GM23338 (cell line): ENCODE measurements at regions not wholly inside any gene's neighbourhood (a gene's known extent, or its start where the extent isn't known, plus 50 kb on each side); places are given as distances from the start of the nearest gene placed in this dataset.

Source experiments
- CREB1 ChIP-seq: fragments of 250-450 bp; sonication (Bioruptor Pico); IDR thresholded peaks from 2 replicates; pipeline ENCODE4 v1.5.0; 2020; ENCODE audit warnings: low read depth, mild to moderate bottlenecking, moderate library complexity
- EZH2 ChIP-seq: fragments of 200-600 bp; sonication (generic); IDR thresholded peaks from one replicate; pipeline ENCODE4 v1.8.0; 2017; ENCODE audit warnings: antibody characterized with exemption, mild to moderate bottlenecking, low read depth; ENCODE audit not compliant: unreplicated experiment
- EZH2phosphoT487 ChIP-seq: fragments of 200-600 bp; sonication (generic); IDR thresholded peaks from one replicate; pipeline ENCODE4 v1.8.1; 2018; ENCODE audit warnings: antibody characterized with exemption; ENCODE audit not compliant: unreplicated experiment
- JUNB ChIP-seq: IDR thresholded peaks from one replicate; pipeline ENCODE4 v1.6.1; 2016; ENCODE audit warnings: antibody characterized with exemption; ENCODE audit not compliant: unreplicated experiment
- POLR2AphosphoS5 ChIP-seq: IDR thresholded peaks from 2 replicates; pipeline ENCODE4 v1.6.1; 2016; ENCODE audit warnings: antibody characterized with exemption, low read depth
- ZNF114 ChIP-seq: fragments of 250-450 bp; sonication (Bioruptor Pico); IDR thresholded peaks from 2 replicates; pipeline ENCODE4 v1.5.0; 2020; ENCODE audit warnings: mild to moderate bottlenecking, moderate library complexity
- ZNF331 ChIP-seq: fragments of 250-450 bp; sonication (Bioruptor Pico); IDR thresholded peaks from 2 replicates; pipeline ENCODE4 v1.5.0; 2020; ENCODE audit warnings: low read depth, mild to moderate bottlenecking, moderate library complexity
- TF ChIP-seq, protein P1 (sequence below), 2 experiments: fragments of 200-600 bp in 1 of 2; sonication (generic) in 1 of 2; conservative IDR thresholded peaks; 2 replicates each; pipeline versions ENCODE4 v1.5.1 to v1.6.1; 2016 to 2017; ENCODE audit warnings: antibody characterized with exemption in 2 of 2, low read depth in 2 of 2, mild to moderate bottlenecking in 2 of 2, moderate library complexity in 1 of 2
- TF ChIP-seq, protein P2 (sequence below): IDR thresholded peaks from one replicate; pipeline ENCODE4 v1.6.1; 2018; ENCODE audit warnings: antibody characterized with exemption; ENCODE audit not compliant: unreplicated experiment

DNA sequence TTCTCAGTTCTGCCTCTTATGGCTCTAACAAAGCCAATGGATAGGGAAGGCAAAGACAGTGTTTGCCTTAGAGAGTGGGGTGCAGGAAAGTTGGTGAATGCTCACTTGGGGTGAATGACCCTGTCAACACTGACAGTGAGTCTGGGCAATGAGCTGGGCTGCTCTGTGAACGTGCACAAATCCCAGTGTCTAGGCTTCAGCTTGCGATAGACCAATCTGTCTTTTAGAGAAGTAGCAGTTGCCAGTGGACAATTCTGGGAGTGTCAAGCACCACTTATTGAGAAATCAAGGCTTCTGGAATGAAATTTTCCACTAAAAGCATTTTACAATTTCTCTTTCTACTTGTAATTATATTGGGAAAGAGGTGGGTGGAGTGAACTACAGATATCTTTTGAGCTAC lies 141.4 kb downstream of the HERPUD2 start:
- TF ChIP-seq, protein P1, sequence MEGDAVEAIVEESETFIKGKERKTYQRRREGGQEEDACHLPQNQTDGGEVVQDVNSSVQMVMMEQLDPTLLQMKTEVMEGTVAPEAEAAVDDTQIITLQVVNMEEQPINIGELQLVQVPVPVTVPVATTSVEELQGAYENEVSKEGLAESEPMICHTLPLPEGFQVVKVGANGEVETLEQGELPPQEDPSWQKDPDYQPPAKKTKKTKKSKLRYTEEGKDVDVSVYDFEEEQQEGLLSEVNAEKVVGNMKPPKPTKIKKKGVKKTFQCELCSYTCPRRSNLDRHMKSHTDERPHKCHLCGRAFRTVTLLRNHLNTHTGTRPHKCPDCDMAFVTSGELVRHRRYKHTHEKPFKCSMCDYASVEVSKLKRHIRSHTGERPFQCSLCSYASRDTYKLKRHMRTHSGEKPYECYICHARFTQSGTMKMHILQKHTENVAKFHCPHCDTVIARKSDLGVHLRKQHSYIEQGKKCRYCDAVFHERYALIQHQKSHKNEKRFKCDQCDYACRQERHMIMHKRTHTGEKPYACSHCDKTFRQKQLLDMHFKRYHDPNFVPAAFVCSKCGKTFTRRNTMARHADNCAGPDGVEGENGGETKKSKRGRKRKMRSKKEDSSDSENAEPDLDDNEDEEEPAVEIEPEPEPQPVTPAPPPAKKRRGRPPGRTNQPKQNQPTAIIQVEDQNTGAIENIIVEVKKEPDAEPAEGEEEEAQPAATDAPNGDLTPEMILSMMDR (conservative IDR thresholded peaks at IDR 0.05; ENCODE audit: low read depth in 2 of 2), result no peak
- TF ChIP-seq, protein P2, sequence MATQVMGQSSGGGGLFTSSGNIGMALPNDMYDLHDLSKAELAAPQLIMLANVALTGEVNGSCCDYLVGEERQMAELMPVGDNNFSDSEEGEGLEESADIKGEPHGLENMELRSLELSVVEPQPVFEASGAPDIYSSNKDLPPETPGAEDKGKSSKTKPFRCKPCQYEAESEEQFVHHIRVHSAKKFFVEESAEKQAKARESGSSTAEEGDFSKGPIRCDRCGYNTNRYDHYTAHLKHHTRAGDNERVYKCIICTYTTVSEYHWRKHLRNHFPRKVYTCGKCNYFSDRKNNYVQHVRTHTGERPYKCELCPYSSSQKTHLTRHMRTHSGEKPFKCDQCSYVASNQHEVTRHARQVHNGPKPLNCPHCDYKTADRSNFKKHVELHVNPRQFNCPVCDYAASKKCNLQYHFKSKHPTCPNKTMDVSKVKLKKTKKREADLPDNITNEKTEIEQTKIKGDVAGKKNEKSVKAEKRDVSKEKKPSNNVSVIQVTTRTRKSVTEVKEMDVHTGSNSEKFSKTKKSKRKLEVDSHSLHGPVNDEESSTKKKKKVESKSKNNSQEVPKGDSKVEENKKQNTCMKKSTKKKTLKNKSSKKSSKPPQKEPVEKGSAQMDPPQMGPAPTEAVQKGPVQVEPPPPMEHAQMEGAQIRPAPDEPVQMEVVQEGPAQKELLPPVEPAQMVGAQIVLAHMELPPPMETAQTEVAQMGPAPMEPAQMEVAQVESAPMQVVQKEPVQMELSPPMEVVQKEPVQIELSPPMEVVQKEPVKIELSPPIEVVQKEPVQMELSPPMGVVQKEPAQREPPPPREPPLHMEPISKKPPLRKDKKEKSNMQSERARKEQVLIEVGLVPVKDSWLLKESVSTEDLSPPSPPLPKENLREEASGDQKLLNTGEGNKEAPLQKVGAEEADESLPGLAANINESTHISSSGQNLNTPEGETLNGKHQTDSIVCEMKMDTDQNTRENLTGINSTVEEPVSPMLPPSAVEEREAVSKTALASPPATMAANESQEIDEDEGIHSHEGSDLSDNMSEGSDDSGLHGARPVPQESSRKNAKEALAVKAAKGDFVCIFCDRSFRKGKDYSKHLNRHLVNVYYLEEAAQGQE, result no peak
- TF ChIP-seq CREB1, result no peak
- no peak for TF ChIP-seq ZNF331
- no peak for TF ChIP-seq POLR2AphosphoS5
- TF ChIP-seq JUNB, result no peak
- TF ChIP-seq EZH2phosphoT487, result no peak
- TF ChIP-seq EZH2, result no peak
- TF ChIP-seq ZNF114 (CRISPR knock-in tag), result no peak
